ENCODE measurements at regions not wholly inside any gene's neighbourhood (a gene's known extent, or its start where the extent isn't known, plus 50 kb on each side); places are given as distances from the start of the nearest gene placed in this dataset.

DNA sequence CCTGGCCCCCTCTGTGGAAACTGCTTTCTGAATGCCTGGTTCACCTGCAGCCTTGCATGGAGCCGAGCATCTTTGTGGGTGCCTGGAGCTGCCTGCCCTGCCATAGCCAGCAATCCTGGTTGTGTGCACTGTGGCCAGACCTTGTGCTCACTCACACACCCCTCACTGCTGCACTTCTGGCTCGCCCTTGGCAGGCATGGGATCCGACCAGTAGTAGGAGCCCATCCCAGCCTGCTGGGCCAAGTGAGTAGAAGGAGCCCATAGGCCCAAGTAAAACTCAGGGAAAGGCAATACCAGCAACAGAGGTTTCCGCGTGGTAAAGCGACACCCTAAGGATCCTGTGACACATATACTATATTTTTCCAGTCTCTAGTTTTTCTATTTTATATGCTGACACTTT, 270.0 kb upstream of the NAV3 start:
- TF ChIP-seq, protein P1, sequence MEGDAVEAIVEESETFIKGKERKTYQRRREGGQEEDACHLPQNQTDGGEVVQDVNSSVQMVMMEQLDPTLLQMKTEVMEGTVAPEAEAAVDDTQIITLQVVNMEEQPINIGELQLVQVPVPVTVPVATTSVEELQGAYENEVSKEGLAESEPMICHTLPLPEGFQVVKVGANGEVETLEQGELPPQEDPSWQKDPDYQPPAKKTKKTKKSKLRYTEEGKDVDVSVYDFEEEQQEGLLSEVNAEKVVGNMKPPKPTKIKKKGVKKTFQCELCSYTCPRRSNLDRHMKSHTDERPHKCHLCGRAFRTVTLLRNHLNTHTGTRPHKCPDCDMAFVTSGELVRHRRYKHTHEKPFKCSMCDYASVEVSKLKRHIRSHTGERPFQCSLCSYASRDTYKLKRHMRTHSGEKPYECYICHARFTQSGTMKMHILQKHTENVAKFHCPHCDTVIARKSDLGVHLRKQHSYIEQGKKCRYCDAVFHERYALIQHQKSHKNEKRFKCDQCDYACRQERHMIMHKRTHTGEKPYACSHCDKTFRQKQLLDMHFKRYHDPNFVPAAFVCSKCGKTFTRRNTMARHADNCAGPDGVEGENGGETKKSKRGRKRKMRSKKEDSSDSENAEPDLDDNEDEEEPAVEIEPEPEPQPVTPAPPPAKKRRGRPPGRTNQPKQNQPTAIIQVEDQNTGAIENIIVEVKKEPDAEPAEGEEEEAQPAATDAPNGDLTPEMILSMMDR (IDR thresholded peaks at IDR 0.05): no peak
- no peak for TF ChIP-seq POLR2A (IDR thresholded peaks at IDR 0.05)
